ENCODE measurements at regions not wholly inside any gene's neighbourhood (a gene's known extent, or its start where the extent isn't known, plus 50 kb on each side); places are given as distances from the start of the nearest gene placed in this dataset.

DNA sequence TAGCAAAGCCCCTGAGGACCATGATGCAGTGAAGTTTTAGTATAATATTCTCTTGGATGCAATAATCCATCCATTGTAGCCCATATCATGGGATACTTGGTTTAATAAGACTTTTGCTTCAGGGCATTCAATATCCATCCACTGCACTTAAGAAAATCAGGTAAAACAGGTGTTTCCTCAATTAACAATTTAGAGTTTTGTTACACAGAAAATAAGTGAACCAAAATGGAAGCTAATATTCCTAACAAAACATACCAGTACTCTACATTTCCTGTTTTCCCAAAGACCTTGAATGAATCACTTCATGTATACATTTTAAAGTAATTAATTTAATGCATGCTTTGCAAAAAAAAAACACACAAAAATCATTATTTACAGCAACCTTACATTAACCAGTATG is 305.6 kb downstream of the NR2F1-AS1 start:
- no peak for DNase-seq (ENCODE audit: low spot score)

DNA sequence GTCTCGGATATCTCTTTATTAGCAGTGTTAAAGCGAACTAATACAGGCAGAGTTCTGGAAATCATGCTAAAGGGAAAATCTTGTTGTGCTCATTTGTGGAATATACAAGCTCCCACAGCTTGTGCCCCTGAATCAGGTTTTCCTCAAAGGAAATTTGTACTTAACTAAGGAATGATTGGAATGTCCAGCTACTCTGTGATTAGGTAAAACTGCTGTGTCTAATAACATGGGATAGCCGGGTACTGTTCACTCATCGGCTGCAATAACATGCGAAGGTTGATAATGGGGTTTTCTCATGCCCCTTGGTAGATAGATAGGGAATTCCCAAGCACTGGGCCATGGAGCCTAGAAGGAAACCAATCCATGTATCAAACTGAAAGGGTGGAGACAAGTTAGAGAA is 306.7 kb downstream of the NR2F1-AS1 start:
- DNase-seq (ENCODE audit: low spot score), result no peak

DNA sequence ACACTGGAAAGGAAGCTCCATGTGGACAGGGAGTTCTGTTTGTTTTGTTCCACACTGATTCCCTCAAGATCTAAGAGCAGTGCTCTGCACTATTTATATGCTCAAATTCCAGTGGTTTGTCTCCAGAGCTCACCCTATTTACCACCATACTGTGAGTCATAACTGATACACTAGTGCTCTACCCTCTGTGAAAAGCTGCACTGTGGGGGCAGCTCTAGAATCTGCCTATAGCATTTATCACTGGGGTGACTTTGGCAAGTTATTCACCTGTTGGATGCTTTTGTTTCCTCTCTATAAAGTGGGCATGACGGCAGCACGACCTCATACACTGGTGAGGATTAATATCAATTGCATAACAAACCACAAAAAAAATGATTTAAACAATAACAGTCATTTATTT is 307.8 kb downstream of the NR2F1-AS1 start:
- no peak for DNase-seq (ENCODE audit: low spot score)

DNA sequence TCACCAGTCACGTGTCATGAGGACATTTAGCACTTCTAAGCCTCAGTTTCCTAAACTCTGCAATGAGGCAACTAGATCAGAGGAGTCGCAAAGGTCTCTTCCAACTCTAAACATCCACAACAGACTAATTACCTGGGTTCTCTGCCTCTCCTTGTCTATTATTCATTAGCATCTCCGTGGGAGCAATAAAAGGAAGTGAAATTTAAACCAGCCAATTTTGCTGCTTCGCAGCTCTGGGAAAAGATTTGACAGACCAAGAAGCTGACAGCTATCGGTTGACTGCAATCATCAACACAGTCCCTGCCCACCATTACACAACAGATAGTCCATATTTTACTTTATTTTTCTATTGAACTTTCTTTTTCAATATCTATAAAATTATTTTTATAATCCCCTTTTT is 308.9 kb downstream of the NR2F1-AS1 start:
- no peak for DNase-seq (ENCODE audit: low spot score)

DNA sequence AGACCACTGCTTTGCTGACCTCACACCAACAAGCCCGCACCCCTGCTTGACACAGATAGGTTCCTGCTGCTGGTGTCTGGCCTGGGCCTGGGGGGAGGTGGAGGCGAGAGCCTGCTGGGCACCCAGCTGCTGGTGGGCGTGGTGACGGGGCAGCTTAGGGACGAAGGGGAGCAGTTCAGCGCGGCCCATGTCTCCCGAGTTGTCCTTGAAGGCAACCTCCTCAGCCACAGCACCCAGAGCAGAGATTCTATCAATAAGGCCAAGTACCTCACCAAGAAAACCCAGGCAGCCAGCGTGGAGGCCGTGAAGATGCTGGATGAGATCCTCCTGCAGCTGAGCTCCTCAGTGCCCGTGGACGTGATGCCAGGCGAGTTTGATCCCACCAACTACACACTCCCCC is 313.3 kb downstream of the NR2F1-AS1 start:
- no peak for DNase-seq (ENCODE audit: low spot score)

DNA sequence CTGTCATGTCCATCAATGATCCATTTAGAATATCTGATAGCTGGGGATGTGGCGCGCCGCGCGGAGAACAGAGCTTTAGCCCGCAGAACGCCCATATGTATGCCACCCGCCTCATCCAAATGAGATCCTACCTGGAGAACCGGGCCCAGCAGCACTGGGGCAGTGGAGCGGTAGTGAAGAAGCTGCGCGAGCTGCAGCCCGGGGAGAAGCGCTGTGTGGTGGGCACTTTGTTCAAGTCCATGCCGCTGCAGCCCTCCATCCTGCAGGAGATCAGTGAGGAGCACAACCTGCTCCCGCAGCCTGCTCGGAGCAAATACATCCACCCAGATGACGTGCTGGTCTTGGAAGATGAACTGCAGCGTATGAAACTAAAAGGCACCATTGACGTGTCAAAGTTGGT is 313.7 kb downstream of the NR2F1-AS1 start:
- no peak for DNase-seq (ENCODE audit: low spot score)

DNA sequence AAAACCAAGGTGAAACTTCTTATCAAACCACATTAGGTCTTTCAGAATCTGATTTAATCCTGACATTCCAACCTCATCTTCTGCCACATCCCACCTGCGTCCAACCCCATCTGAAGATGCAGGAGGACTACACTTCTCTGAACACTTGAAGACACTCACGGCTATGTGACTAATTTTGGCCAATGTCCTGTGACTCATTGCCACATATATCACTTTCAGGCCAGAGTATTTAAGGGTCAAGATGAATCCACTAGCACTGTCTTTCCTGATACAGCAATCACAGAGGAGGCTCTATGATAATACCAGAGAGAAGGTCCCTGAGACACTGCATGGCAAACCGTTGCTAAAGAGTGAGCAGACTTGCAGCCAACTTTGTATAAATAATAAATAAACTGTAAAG is 323.4 kb downstream of the NR2F1-AS1 start:
- DNase-seq (ENCODE audit: low spot score), result no peak

DNA sequence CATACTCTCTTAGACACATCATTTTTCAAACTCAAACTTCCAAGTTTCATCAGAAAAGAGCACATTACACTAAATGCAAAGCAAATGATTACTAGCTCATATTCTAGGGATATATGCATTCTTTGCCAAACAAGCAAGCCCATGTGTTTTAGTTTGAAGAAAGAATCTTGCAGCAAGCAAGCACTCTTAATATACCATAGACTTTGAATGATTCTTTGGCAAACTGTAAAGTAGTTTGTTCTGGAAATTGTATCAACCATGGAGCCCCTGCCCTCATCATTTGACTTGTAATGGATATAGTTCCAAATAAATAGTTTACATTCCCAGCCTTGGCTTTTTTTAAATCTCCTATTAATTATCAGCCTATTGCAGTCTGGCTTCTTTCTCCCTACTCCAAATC is 325.2 kb downstream of the NR2F1-AS1 start:
- DNase-seq (ENCODE audit: low spot score), result no peak

DNA sequence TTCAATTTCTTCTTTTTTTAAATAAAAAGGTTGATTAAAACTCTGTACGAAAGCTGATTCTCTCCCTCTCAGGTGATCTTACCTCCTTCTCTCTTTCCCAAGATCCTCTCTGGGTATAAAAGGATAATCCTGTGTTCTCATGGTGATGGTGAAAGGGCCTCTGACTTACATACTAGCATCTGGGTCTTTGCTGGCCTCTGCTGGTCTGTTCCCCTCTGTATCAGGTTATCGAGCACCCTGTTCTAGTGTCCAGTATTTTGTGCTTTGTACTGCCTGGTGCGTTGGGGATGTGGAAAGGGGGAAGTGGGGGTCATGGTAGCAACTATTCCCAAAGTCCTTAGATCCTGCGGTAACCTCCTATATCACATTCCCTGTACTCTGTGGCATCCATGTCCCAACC is 328.9 kb downstream of the NR2F1-AS1 start:
- DNase-seq (ENCODE audit: low spot score), result no peak

DNA sequence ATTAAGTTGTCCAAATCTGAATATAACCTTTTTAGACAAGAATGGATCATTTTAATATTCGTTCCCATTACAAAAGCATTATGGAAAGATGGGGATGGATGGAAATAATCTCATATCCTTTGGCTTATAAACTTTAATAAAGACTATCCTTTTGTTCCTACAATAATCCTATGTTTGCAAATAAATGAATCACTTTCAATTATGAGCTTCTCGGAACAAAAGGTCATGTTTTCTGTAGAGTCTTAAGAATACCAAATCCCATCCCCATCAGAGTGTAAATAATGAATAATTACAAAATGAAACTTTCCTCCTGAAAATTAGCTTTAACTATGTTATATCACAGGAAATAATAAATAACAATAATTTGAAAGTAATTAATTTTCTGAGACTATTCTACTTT is 329.7 kb downstream of the NR2F1-AS1 start:
- DNase-seq (ENCODE audit: low spot score), result no peak

DNA sequence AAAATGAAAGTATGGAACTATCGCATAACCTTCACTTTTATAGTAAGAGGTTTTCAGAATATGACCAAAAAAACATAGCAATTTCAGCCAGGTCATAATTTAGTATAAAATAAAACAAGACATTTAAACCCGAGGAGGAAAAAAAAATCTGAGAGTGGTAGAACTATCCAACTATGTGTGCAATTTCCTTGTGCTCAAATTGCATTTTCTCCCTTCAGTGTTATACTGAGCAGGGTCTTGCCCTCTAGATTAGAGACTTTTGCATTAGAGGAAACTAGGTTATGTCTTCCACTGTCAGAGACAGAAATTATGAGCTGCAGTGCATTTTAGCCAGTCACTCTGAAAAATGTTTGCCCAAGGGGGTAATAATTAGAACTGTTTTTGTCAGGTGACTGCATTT is 330.6 kb downstream of the NR2F1-AS1 start:
- DNase-seq (ENCODE audit: low spot score), result no peak

DNA sequence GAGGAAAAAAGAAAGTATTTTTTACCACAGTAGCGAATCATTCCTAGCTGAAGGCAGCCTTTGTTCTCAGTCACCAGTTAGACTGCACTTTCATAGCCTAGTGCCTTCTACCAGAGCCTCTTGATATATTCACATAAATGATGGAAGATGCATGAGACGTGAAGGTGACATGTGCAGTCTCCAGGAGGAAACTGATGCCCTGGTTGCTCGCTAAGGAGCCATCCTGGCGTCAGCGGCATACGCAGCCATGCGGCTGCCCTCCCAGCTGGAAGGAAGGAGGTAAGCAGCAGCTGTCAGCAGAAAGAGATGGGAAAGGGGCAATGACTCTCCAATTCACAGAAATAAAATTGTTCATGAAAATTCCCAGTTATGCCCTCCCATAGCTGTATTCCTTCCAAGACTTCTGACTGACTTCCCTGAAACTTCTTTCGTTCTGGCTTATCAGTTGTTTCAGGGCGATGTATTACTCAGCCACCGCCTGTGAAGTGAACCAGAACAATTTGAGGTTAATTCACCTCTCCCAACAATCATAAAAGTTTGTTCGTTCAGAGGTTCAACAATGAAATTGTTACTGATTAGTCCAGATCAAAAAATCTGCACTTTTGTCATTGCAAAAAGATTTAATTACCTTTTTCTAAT is 331.2 kb downstream of the NR2F1-AS1 start:
- no peak for DNase-seq (ENCODE audit: low spot score)

DNA sequence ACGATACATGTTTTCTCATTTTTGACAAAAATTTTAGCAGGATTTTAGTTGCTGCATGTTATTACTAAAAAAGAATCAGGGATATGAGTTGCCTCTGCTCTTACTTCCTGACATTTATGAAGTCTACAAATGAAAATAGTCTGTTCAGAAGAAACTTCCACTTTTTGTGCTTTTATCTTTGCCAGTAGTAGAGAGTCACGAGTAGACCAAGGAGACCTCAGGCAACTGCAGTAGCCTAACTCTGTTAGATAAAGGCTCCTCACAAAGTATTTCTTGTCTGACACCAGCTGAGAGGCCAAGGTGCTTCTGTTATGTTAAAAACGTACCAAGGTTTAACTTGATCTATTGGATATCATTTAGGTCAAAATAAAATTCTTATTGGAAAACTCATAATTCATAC is 333.9 kb downstream of the NR2F1-AS1 start:
- DNase-seq (ENCODE audit: low spot score), result no peak

DNA sequence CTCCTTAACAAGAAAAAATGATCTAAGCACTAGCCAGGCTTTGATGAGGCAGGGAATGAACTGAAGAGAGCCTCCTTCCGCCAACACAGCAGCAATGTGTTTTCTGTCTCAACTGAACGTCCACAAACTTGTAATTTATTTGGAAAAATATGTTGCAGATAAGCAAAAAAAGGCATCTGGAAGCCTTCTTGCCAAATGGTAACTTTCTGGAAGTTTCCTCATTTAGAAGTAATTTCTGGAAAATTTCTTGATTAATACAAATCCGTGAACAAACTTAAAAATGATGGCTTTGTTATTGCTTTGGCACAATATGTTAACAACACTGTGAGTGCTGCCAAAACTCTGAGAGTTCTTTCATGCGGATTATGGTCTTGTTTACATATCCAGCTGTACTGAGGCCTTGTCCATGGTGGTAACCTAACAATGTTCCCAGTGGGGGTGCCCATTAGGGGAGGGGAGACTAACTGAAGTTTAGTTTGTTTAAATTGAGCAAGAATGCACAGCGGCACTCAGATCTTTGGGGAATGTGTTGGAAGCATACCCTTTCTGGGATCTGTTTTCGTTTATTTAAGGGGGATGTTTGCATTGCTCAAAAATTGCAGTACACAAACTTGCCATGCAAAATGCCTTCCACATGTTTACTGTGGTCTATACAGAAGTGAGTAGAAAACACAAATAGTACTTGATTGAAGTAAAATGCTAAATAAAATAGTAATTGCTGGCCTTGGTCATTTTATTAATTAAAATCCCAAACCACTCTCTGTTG is 334.7 kb downstream of the NR2F1-AS1 start:
- no peak for DNase-seq (ENCODE audit: low spot score)

DNA sequence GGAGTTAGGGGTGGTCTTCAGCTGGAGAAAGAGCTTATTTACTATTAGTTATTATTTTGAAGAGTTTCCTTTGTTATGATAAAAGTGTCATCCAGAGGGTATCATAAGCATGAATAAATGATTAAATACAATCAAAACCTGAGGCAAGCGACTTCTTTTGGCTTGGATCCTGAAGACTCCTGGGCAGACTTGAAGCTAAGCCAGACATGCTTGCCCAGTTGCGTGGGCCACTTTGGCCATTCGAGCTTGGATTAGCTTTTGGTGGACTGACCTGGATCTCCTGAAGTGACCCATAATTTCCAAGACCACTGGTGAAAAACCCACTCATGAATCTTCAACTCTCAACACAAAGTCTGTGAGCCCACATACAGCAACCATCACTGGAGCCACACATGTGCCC is 335.8 kb downstream of the NR2F1-AS1 start:
- no peak for DNase-seq (ENCODE audit: low spot score)

DNA sequence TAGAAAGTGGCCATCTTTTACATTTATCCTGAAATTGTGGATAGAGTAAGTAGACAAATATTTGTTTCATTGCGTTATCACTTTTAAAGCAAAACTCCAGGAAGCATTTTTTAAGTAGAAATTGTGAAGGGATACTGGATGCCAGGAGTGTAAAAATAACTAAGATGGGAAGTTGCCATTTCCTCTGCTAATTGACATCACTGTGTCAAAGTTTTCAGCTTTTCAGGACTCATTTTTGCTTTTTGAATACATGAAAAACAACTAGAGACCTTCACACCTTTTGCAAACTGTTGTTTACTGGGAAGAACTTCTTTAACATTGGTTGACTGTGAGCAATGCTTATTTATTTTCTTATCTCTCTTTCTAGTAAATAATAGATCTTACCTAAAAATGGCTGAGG is 337.5 kb downstream of the NR2F1-AS1 start:
- no peak for DNase-seq (ENCODE audit: low spot score)

DNA sequence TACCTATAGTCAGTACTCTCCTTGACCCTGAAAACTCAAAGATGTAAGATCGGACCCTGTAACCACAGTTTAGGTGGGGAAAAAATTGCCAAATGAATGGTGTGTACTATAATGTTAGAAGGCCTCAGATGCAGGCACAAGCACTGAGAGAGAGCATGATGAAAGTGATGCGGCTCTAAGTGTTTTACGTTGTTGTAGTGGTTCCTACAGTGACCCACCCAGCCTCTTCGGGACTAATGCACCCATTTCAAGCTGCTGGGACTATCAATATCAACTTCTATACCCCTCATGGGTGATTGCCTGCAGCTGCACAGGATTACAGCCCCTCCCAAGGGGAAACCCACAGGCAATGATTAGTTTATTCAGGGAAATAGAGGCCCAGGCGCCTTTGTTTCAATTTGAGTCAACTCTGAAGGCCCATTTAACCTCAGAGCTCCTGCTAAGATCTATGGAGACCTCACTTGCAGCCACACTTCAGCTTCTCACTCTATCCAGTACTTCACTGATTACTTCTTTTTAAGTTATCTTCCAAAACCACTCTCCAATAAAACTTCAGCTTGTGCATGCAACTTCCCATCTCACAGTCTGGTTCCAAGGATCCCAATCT is 340.7 kb downstream of the NR2F1-AS1 start:
- no peak for DNase-seq (ENCODE audit: low spot score)

DNA sequence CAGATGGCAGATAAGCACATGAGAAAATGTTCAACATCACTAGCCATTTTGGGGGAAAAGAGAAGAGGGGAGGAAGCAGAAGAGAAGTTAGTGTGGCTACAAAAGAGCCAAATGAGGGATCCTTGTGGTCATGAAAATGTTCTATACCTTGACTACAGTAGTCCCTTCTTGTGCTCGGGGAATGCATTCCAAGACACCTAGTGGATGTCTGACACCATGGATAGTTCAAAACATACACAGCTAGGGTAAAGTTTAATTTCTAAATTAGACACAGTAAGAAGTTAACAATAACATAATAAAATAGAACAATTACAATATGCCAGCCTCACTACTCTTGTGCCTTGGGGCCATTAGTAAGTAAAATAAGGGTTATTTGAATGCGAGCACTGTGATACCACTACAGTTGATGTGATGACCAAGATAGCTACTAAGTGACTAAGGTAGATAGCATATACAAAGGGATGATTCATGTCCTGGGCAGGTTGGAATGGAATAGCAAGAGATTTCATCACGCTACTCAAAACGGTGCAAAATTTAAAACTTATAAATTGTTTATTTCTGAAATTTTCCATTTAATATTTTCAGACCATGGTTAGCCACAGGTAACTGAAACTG is 344.1 kb downstream of the NR2F1-AS1 start:
- no peak for DNase-seq (ENCODE audit: low spot score)

DNA sequence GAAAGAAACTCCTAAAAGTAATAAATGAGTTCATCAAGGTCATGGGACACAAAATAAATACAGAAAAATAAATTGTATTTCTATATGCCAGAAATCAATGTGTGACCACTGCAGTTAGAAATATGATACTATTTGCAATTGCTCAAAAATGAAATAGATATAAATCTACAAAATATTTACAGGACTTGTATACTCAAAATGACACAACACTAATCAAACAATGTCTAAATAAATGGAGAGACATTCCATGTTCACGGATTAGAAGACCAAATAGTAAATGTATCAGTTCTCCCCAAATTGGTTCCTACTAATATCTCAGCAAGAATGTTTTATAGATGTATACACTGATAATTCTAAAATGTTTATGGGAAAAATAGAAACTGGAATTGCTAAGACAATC is 345.3 kb downstream of the NR2F1-AS1 start:
- no peak for DNase-seq (ENCODE audit: low spot score)

DNA sequence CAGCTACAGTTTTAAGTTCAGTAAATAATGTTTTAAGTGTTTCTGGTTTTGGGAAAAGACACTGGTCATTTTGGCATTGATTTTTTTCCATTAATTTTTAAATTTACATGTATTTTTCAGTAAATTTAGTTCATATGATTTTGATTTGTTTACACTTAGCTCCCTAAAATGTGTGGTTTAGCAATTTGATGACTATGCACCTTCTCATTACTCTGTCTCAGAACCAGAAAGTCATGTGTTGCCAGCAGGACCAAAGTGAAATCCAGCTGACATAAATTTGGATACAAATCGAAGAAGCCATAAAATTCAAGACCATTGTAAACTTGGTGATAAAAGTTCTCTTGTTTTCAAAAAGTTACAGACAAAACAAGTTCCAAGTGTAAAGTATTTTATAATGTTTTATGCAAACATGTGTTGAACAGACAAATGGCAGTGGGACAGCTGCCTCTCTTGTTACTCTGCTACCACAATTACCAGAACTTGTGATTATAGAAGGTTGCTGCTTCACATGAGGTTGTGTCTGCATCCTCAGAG is 354.8 kb downstream of the NR2F1-AS1 start:
- DNase-seq (ENCODE audit: low spot score), result no peak

DNA sequence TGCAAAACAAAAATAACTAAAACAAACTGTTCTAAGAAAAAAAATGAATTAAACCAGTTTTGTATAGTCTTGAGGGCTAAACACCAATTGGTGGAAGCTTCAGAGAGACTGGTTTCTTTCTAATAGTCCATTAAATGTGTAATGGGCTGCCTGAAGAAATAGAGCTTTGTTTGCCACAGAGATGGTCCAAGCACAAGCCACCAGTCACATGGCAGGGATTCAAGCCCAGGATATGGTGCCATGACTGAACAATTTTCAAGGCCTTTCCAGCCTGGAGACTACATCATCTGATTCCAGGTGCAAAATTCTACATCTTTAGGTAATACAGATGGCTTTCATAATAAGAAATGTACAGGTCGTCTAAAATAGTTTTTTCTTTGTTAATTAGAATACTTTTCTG is 355.3 kb downstream of the NR2F1-AS1 start:
- no peak for DNase-seq (ENCODE audit: low spot score)

DNA sequence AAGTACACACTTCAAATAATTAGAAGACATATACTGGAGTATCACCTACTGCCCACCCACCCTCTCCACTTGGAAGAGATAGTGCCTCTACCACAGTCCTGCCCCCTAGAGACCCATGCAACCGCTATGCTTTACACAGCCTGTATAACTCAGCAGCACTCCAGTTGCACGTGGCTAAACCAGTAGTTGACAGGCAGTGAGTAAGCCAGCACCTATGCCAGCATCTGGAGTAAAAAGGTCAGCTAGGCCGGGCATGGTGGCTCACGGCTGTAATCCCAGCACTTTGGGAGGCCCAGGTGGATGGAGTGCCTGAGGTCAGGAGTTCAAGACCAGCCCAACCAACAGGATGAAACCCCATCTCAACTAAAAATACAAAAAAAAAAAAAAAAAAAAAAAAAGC is 356.4 kb downstream of the NR2F1-AS1 start:
- DNase-seq (ENCODE audit: low spot score), result no peak

DNA sequence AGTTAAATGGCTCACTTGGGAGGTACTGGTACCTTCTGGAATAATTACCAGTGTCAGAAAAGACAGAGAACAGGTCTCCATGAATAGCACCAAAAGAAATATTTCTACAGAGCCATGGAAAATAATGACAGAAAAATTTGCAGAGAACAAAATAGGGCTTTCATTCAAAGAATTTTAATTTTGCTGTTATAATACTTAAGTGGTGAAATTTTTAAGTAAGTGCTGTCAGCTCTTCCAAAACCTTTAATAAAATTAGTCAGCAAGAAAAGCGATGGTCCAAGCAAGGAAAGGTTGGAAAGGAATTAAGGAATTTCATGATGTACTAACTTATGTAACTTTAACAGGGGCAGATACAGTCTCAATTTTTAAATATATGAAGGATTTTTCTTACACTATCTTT is 359.2 kb downstream of the NR2F1-AS1 start:
- DNase-seq (ENCODE audit: low spot score), result no peak
